Heart left ventricle (tissue), 16 donors: ENCODE measurements at regions not wholly inside any gene's neighbourhood (a gene's known extent, or its start where the extent isn't known, plus 50 kb on each side); places are given as distances from the start of the nearest gene placed in this dataset.

Experiments used
- ATAC-seq, 4 donors: fragments of 200-7000 bp; cut with Tn5 transposase; one replicate each; pipeline ENCODE4 v1.9.1; 2020 to 2022; ENCODE audit warnings: moderate library complexity in 4 of 4, mild to moderate bottlenecking in 3 of 4, moderate number of reproducible peaks in 1 of 4
- DNase-seq, 5 donors: peaks; one replicate each; pipeline ENCODE4 v3.0.0-alpha.2; 2020
- H3K27ac ChIP-seq, 12 donors: fragments of 200-600 bp; sonication (generic) in 4 of 12; one replicate each; pipeline versions ENCODE4 v1.5.0 to v1.8.0; 2016 to 2022; ENCODE audit warnings: mild to moderate bottlenecking in 2 of 12
- H3K27me3 ChIP-seq, 9 donors: fragments of 200-600 bp; sonication (generic) in 2 of 9; one replicate each; pipeline versions ENCODE4 v1.5.1 to v1.8.0; 2016 to 2022; ENCODE audit warnings: mild to moderate bottlenecking in 3 of 9
- H3K36me3 ChIP-seq, 9 donors: fragments of 200-600 bp; sonication (generic) in 2 of 9; one replicate each; pipeline versions ENCODE4 v1.5.0 to v1.8.0; 2018 to 2022; ENCODE audit warnings: mild to moderate bottlenecking in 2 of 9
- H3K4me1 ChIP-seq, 12 donors: fragments of 200-600 bp; sonication (generic) in 4 of 12; one replicate each; pipeline versions ENCODE4 v1.5.0 to v1.8.0; 2016 to 2022; ENCODE audit warnings: mild to moderate bottlenecking in 3 of 12
- H3K4me3 ChIP-seq, 12 donors: fragments of 200-600 bp; sonication (generic) in 4 of 12; one replicate each; pipeline versions ENCODE4 v1.5.0 to v1.8.0; 2017 to 2022; ENCODE audit warnings: mild to moderate bottlenecking in 9 of 12, moderate library complexity in 4 of 12
- H3K9me3 ChIP-seq, 12 donors: fragments of 200-600 bp; sonication (generic) in 4 of 12; one replicate each; pipeline versions ENCODE4 v1.5.0 to v1.8.0; 2016 to 2022; ENCODE audit warnings: mild to moderate bottlenecking in 1 of 12
- CTCF ChIP-seq, 12 donors: fragments of 200-600 bp; sonication (generic) in 4 of 12; IDR thresholded peaks; one replicate each; pipeline versions ENCODE4 v1.5.0 to v1.8.0; 2018 to 2022; ENCODE audit warnings: antibody characterized with exemption in 12 of 12, mild to moderate bottlenecking in 5 of 12
- POLR2A ChIP-seq, 2 donors: fragments of 450-650 bp; IDR thresholded peaks; one replicate each; pipeline ENCODE4 v1.6.1; 2017; ENCODE audit warnings: antibody characterized with exemption in 2 of 2, mild to moderate bottlenecking in 2 of 2, moderate library complexity in 2 of 2
- WGBS, 4 donors: extraction: QIAGEN DNeasy Blood & Tissue Kit in 2 of 4; methylation state at CpG; one replicate each; pipeline versions ENCODE4 v1.1.5 to v1.1.7; 2013 to 2018; 5-methylcytosine and 5-hydroxymethylcytosine counted together
- intact Hi-C, 10 donors: fragments of 100-400 bp; cut with DNase I; formaldehyde crosslinking; loops; one replicate each; pipeline versions ENCODE4 v1.11.1 to v1.14.2; 2022
- donor health status: ischemic (EF 13 %, LVEDD 7.1; RV severe dilation, severe dysfunction).
- donor health status: healthy with polysubstance abuse.
- donor health status: DM: no; HTN: yes; CAD: no.
- donor health status: DM: no; HTN: no; CAD: no.
- donor health status: ischemic (EF 25% LVEDD 6.9; RV normal size, moderate dysfunction).
- donor health status: ischemic (EF 25% LVEDD 5.7; RV mildly dilated, moderate dysfunction).
- donor health status: healthy.
- donor health status: DM: yes; HTN: yes; CAD: no.
- donor health status: ischemic (EF 35%, LVEDD 5.7; RV mildly dilated, moderate dysfunction).
- donor health status: nonischemic (EF 11% LVEDD 7.7; RV severe dilation, severe dysfunction).
- donor health status: DM: yes; HTN: yes; CAD: no.
- donor health status: PGD.
- donor health status: ischemic (EF 29% LVEDD 5.4; RV normal size, mild dysfunction).
- donor health status: nonischemic (EF 23%, LVEDD 6.1; RV moderate dilation, normal function).

DNA sequence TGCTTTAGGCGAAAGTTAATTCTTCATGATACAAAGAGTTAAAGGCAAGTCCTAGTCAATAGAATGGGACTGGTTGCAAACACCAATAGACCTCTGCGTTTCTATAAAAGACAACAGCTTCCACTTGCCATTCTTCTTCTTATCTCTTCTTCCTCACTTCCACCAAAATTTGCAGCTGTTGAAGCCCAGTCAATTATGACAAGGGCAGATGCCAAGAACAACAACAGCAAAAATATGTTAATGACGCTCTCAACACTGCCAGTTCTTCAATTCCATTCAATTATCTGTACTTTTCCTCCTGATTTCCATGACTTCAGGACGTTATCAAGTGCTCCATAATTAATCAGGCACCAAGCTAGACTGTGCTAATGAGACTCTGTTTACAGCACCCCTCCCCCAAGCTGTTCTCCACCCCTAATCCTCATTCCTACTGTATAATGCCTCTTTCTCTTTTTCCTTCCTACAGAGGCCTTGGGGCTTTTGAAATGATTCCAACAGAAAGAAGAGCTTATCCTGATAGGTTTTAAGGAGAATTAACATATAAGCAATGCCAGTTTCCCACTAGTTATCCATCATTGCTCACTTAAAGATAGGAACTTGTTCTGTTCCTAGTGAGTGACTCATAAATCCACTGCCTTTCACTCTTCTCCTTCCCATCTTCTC, 1160.5 kb downstream of the IGSF11 start:
- no peak for ATAC-seq

DNA sequence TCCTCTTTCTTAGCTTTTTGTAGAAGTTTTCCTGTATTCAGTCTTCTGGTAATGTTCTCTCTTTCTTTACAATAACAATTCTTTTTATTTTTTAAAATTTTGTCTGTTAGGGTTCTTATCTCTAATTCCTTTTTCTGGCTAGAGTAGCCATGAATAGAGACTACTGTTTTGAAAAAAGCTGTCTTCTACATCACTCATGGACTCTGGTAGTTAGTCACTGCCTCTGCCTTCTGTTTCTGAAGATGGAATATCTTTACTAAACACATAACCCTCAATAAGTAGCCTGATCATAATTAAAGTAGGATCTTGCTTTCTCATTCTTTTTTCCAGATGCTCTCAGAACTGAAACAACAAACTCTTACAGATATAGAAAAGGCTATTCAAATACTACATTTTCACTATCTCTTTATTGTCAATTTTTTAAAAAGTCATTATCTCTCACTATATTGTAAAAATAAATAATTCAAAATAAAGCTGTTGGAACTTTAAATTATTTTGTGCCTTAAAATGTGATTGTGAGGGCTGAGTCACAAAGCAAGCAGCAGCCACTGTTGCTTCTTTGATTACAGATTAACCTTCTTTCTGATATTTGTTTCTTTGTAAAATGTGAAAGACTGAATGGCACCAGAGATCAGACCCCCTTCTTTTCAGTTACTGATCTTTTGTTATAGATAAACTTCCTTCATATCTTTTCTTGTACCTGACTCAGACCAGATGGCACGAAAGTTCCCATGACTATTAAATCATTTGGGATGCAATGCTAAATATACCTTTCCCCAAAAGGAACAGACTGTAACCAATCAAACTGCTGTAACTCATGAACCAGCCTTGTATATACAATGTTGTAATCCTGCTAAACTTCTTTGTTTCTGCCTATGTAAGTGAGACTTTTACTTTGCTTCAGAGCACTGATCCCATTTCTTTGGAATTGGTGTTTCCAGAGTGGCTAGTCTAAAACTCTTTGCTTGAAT, 1159.5 kb downstream of the IGSF11 start:
- H3K9me3 ChIP-seq, result no peaks in the 10 kb centered on the region
- DNase-seq (no peak), ATAC-seq (no peak)
- no peak for TF ChIP-seq CTCF (IDR thresholded peaks at IDR 0.05)
- TF ChIP-seq POLR2A (IDR thresholded peaks at IDR 0.05), result no peak
- H3K27me3 ChIP-seq, result no peaks in the 10 kb centered on the region
- peaks cover 0 to 4% (median 0%) of the 10 kb centered on the region in 12 donors for H3K4me1 ChIP-seq
- no peak overlapping the region for H3K4me3 ChIP-seq
- WGBS, 4 donors, result 71 to 83% (median 76%) methylated on average over 1 of the region's 1 CpG
- intact Hi-C loops, result no loop called here
- no peak overlapping the region for H3K27ac ChIP-seq
- H3K36me3 ChIP-seq, result no peaks in the 10 kb centered on the region

More for the DNA sequence above, 1160.5 kb downstream of the IGSF11 start:
- TF ChIP-seq CTCF (IDR thresholded peaks at IDR 0.05) (no peak), POLR2A (IDR thresholded peaks at IDR 0.05) (no peak)
- H3K9me3 ChIP-seq, result no peaks in the 10 kb centered on the region
- H3K4me3 ChIP-seq, result no peak overlapping the region
- peaks cover 0 to 4% (median 0%) of the 10 kb centered on the region in 12 donors for H3K4me1 ChIP-seq
- no peaks in the 10 kb centered on the region for H3K27me3 ChIP-seq
- no peaks in the 10 kb centered on the region for H3K36me3 ChIP-seq
- no peak for DNase-seq
- 41 to 47% (median 43%) methylated on average over 4 of the region's 4 CpGs for whole genome bisulfite sequencing, 4 donors
- no peak overlapping the region for H3K27ac ChIP-seq
- intact Hi-C loops, result no loop called here

- peaks cover 0 to 4% (median 0%) of the 10 kb centered on the region in 12 donors for H3K4me1 ChIP-seq
- ATAC-seq, result no peak
- no peak for TF ChIP-seq CTCF (IDR thresholded peaks at IDR 0.05)
- no peak for TF ChIP-seq POLR2A (IDR thresholded peaks at IDR 0.05)
Measured at GRCh38 chr3:117875887-117876286, 1158.8 kb downstream of the IGSF11 start.

DNA sequence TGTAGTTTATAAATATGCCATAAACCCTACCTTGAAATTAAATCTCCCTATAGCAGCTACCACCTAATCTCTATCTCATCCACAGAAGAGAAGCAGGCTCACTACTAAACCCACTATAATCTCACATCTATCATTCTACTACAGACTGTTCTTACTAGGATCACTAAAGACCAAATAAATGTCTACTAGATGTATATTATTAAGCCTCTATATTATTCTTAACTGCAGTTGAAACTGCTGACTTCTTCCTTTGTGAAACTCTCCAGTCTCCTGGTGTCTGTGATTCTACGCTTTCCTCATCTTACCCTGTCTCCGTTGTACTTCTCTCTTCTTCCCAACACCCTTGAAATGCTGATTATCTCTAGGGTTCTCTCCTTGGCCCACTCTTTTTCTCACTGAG, 1154.0 kb downstream of the IGSF11 start:
- no peaks in the 10 kb centered on the region for H3K27me3 ChIP-seq
- H3K4me1 ChIP-seq, result no peaks in the 10 kb centered on the region
- no peaks in the 10 kb centered on the region for H3K36me3 ChIP-seq
- no peak overlapping the region for H3K4me3 ChIP-seq
- intact Hi-C loops, result no loop called here
- TF ChIP-seq POLR2A (IDR thresholded peaks at IDR 0.05), result no peak
- TF ChIP-seq CTCF (IDR thresholded peaks at IDR 0.05), result no peak
- no peak overlapping the region for H3K27ac ChIP-seq
- ATAC-seq (no peak), DNase-seq (no peak)
- WGBS, 4 donors, result 62 to 72% (median 69%) methylated on average over 2 of the region's 2 CpGs
- H3K9me3 ChIP-seq, result no peaks in the 10 kb centered on the region

More at GRCh38 chr3:117875887-117876286, 1158.8 kb downstream of the IGSF11 start:
- 93 to 95% (median 93%) methylated on average over 1 of the region's 1 CpG for WGBS, 4 donors
- Histone ChIP-seq H3K36me3 (no peaks in the 10 kb centered on the region), H3K9me3 (no peaks in the 10 kb centered on the region), H3K27me3 (no peaks in the 10 kb centered on the region), H3K4me3 (no peak overlapping the region), H3K27ac (no peak overlapping the region)
- DNase-seq, result no peak
- intact Hi-C loops, result no loop called here
